Activated B cell treated with CpG ODN at 0.5 μM for 24 hours (primary cell): ENCODE measurements at regions not wholly inside any gene's neighbourhood (a gene's known extent, or its start where the extent isn't known, plus 50 kb on each side); places are given as distances from the start of the nearest gene placed in this dataset.

ENCODE experiments used
- ATAC-seq: fragments of 200-7000 bp; cut with Tn5 transposase; one replicate; pipeline ENCODE4 v1.10.0; 2021; ENCODE audit warnings: low read depth, mild to moderate bottlenecking, moderate library complexity
- CTCF ChIA-PET: fragments of 350-600 bp; sonication (Branson Sonifier 250); formaldehyde crosslinking; loops from one replicate; lab custom pipeline; 2021; ENCODE audit warnings: antibody characterized with exemption; lab: Charles Lee
- POLR2A ChIA-PET: fragments of 350-600 bp; sonication (Branson Sonifier 250); formaldehyde crosslinking; loops from one replicate; lab custom pipeline; 2021; ENCODE audit warnings: antibody characterized with exemption; lab: Charles Lee
- DNase-seq: peaks from one replicate; pipeline ENCODE4 v3.0.0; 2022
- H3K27ac Mint-ChIP-seq: one replicate; pipeline ENCODE4 v1.8.0; 2020; ENCODE audit warnings: mixed read lengths
- H3K27me3 Mint-ChIP-seq: one replicate; pipeline ENCODE4 v1.8.0; 2021; ENCODE audit warnings: mixed read lengths
- H3K36me3 Mint-ChIP-seq: one replicate; pipeline ENCODE4 v1.8.0; 2021; ENCODE audit warnings: low read depth, mixed read lengths
- H3K4me1 Mint-ChIP-seq: one replicate; pipeline ENCODE4 v1.8.0; 2021; ENCODE audit warnings: mixed read lengths
- H3K4me3 Mint-ChIP-seq: one replicate; pipeline ENCODE4 v1.8.0; 2020; ENCODE audit warnings: mild to moderate bottlenecking, mixed read lengths
- H3K9me3 Mint-ChIP-seq: one replicate; pipeline ENCODE4 v1.8.0; 2020; ENCODE audit warnings: mixed read lengths
- intact Hi-C: fragments of 100-400 bp; cut with micrococcal nuclease; formaldehyde crosslinking; loops from one replicate; pipeline ENCODE4 v1.15.1; 2024
- TF ChIP-seq, protein P1 (sequence below): fragments of 200-600 bp; IDR thresholded peaks from one replicate; pipeline ENCODE4 v1.8.0; 2022; ENCODE audit warnings: antibody characterized with exemption, mild to moderate bottlenecking

DNA sequence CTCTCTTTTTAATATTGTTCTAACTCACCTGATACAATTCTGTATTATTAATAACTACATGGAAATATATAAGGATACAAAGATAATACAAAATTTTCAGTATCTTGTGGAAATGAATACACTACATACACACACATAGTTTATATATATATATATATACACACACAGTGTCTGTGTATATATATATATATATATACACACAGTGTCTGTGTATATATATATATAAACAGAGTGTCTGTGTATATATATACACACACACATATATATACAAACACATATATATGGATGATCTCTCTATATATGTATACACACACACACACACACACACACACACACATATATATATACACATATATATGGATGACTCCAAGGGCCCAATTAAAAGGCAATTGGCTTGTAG lies 749.1 kb downstream of the DACH1 start:
- Mint-ChIP-seq H3K4me3 (no peak overlapping the region), H3K4me1 (no peaks in the 10 kb centered on the region), H3K27ac (no peak overlapping the region), H3K9me3 (no peaks in the 10 kb centered on the region), H3K27me3 (no peaks in the 10 kb centered on the region), H3K36me3 (no peaks in the 10 kb centered on the region)
- intact Hi-C loops = no loop called here
- no peak for ATAC-seq
- no peak for DNase-seq
- TF ChIP-seq, protein P1, sequence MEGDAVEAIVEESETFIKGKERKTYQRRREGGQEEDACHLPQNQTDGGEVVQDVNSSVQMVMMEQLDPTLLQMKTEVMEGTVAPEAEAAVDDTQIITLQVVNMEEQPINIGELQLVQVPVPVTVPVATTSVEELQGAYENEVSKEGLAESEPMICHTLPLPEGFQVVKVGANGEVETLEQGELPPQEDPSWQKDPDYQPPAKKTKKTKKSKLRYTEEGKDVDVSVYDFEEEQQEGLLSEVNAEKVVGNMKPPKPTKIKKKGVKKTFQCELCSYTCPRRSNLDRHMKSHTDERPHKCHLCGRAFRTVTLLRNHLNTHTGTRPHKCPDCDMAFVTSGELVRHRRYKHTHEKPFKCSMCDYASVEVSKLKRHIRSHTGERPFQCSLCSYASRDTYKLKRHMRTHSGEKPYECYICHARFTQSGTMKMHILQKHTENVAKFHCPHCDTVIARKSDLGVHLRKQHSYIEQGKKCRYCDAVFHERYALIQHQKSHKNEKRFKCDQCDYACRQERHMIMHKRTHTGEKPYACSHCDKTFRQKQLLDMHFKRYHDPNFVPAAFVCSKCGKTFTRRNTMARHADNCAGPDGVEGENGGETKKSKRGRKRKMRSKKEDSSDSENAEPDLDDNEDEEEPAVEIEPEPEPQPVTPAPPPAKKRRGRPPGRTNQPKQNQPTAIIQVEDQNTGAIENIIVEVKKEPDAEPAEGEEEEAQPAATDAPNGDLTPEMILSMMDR = no peak
- ChIA-PET CTCF (no interaction called here), POLR2A (no interaction called here)

DNA sequence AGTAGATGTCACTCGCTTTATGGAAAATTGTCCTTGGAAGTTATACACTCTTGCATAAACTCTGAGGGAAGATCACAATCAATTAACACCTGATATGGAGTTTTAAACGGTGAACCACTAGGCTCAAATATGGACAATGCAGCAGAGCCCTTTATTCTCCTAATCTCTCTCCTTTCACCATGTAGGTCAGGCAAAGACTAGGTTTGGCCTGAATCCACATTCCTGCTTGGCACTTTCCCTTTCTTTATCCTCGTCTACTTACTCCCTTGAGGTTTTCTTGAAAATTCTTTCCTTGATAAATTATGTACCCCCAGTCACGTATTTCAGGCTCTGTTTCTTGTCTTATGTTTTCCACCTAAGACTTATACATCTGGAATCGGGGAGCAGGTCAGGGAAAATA lies 751.7 kb downstream of the DACH1 start:
- H3K4me3 Mint-ChIP-seq = no peak overlapping the region
- H3K4me1 Mint-ChIP-seq = no peaks in the 10 kb centered on the region
- POLR2A ChIA-PET = no interaction called here
- CTCF ChIA-PET = no interaction called here
- no peak overlapping the region for H3K27ac Mint-ChIP-seq
- intact Hi-C loops = no loop called here
- TF ChIP-seq, protein P1 = no peak
- DNase-seq (no peak), ATAC-seq (no peak)
- H3K36me3 Mint-ChIP-seq = no peaks in the 10 kb centered on the region
- H3K27me3 Mint-ChIP-seq = no peaks in the 10 kb centered on the region
- peaks cover 5% of the 10 kb centered on the region for H3K9me3 Mint-ChIP-seq

DNA sequence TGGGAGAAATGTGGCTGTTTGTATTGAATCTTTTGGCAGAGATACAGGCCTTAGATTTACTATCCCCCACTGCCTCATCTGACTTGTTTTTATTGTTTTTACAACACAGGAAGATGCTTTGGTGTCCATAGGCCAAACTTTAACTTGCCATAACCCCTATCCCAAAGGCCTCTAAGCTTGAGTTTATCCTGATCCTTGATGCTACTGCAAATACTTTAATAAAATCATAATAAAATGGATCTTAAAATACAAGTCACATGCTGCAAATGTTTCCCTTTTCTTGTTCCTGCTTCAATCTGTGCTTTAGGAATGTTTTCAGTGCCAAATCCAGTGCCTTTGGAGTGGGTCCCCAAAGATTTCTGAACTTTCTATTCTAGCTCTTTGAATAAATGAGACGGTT lies 770.6 kb downstream of the DACH1 start:
- Mint-ChIP-seq H3K4me1 (no peaks in the 10 kb centered on the region), H3K9me3 (peaks cover 4% of the 10 kb centered on the region), H3K4me3 (no peak overlapping the region), H3K36me3 (no peaks in the 10 kb centered on the region), H3K27me3 (no peaks in the 10 kb centered on the region), H3K27ac (no peak overlapping the region)
- no peak for ATAC-seq
- POLR2A ChIA-PET = no interaction called here
- DNase-seq = no peak
- CTCF ChIA-PET = no interaction called here
- intact Hi-C loops = no loop called here
- TF ChIP-seq, protein P1 = no peak

DNA sequence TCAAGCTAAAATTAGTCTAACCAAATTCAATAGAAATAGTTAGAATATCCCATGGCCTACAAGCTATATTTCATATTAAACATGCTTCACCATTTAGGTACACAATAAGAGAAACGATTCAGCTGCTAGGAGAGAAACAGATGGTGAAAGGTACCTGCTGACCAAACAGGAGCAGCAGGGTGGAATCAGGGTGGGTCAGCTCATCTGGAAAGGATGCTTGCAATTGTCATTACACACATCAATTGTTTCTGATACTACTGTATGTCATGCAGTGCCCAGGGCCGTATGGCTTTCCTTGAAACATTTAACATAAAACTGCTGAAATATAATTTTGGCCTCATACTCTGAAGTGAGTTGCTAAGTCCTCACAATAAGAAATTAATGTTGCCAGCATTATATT lies 776.0 kb downstream of the DACH1 start:
- H3K4me3 Mint-ChIP-seq = no peak overlapping the region
- TF ChIP-seq, protein P1 = no peak
- no peaks in the 10 kb centered on the region for H3K4me1 Mint-ChIP-seq
- ChIA-PET CTCF (no interaction called here), POLR2A (no interaction called here)
- ATAC-seq (no peak), DNase-seq (no peak)
- intact Hi-C loops = no loop called here
- H3K27me3 Mint-ChIP-seq = no peaks in the 10 kb centered on the region
- H3K9me3 Mint-ChIP-seq = peaks cover 13% of the 10 kb centered on the region
- no peaks in the 10 kb centered on the region for H3K36me3 Mint-ChIP-seq
- no peak overlapping the region for H3K27ac Mint-ChIP-seq

DNA sequence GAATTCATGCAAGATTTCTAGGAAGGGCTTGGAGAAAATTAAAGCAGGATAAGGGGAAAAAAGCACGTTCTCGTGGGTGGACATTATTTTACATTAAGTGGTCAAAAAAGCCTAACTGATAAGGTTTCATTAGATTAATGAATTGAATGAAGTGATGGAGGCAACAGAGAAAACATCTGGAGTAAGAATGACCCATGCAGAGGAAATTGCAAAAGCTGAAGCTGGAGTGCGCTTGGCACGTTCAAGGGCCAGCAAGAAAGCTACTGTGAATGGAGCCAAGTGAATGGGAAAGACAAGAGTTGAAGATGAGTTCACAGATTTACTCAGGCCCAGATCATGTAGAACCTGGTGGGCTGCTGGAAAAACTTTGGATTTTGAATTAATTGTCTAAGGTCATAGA lies 777.9 kb downstream of the DACH1 start:
- CTCF ChIA-PET = no interaction called here
- POLR2A ChIA-PET = no interaction called here
- no peak overlapping the region for H3K4me3 Mint-ChIP-seq
- H3K27ac Mint-ChIP-seq = no peak overlapping the region
- ATAC-seq (no peak), DNase-seq (no peak)
- H3K4me1 Mint-ChIP-seq = no peaks in the 10 kb centered on the region
- no peaks in the 10 kb centered on the region for H3K36me3 Mint-ChIP-seq
- TF ChIP-seq, protein P1 = no peak
- intact Hi-C loops = no loop called here
- H3K9me3 Mint-ChIP-seq = peaks cover 12% of the 10 kb centered on the region
- H3K27me3 Mint-ChIP-seq = no peaks in the 10 kb centered on the region
